ENCODE measurements at regions not wholly inside any gene's neighbourhood (a gene's known extent, or its start where the extent isn't known, plus 50 kb on each side); places are given as distances from the start of the nearest gene placed in this dataset.

GRCh38 chr1:219074084-219074728, 99.5 kb upstream of the LYPLAL1 start:
- TF ChIP-seq CTCF (IDR thresholded peaks at IDR 0.05) (no peak), POLR2A (IDR thresholded peaks at IDR 0.05) (no peak)

All from esophagus squamous epithelium (tissue), 4 donors.